ENCODE measurements at regions not wholly inside any gene's neighbourhood (a gene's known extent, or its start where the extent isn't known, plus 50 kb on each side); places are given as distances from the start of the nearest gene placed in this dataset.

GRCh38 chr2:120476141-120476540 lies 130.2 kb downstream of the INHBB start:
- TF ChIP-seq TAF1 (IDR thresholded peaks at IDR 0.05; ENCODE audit: borderline replicate concordance, insufficient read depth, low read length), result no peak
- TF ChIP-seq POLR2AphosphoS5 (IDR thresholded peaks at IDR 0.05; ENCODE audit: low read depth, low read length), result no peak
- TF ChIP-seq REST (IDR thresholded peaks at IDR 0.05; ENCODE audit: insufficient read depth in 1 of 2, low read depth in 2 of 2, low read length in 2 of 2), result no peak
- no peak for TF ChIP-seq SIN3A (IDR thresholded peaks at IDR 0.05; ENCODE audit: borderline replicate concordance, insufficient read depth, low read length)
- no peak for TF ChIP-seq FOXP2 (optimal IDR thresholded peaks at IDR 0.05; ENCODE audit: borderline replicate concordance, extremely low read depth, extremely low read length, insufficient read depth)

- TF ChIP-seq FOXP2 (optimal IDR thresholded peaks at IDR 0.05; ENCODE audit: borderline replicate concordance, extremely low read depth, extremely low read length, insufficient read depth) (no peak), SIN3A (IDR thresholded peaks at IDR 0.05; ENCODE audit: borderline replicate concordance, insufficient read depth, low read length) (no peak), REST (IDR thresholded peaks at IDR 0.05; ENCODE audit: insufficient read depth in 1 of 2, low read depth in 2 of 2, low read length in 2 of 2) (no peak), POLR2AphosphoS5 (IDR thresholded peaks at IDR 0.05; ENCODE audit: low read depth, low read length) (no peak), TAF1 (IDR thresholded peaks at IDR 0.05; ENCODE audit: borderline replicate concordance, insufficient read depth, low read length) (no peak)
Observed at GRCh38 chr2:120477198-120477597, 131.3 kb downstream of the INHBB start.

- TF ChIP-seq POLR2AphosphoS5 (IDR thresholded peaks at IDR 0.05; ENCODE audit: low read depth, low read length) (no peak), REST (IDR thresholded peaks at IDR 0.05; ENCODE audit: insufficient read depth in 1 of 2, low read depth in 2 of 2, low read length in 2 of 2) (no peak), SIN3A (IDR thresholded peaks at IDR 0.05; ENCODE audit: borderline replicate concordance, insufficient read depth, low read length) (no peak), FOXP2 (optimal IDR thresholded peaks at IDR 0.05; ENCODE audit: borderline replicate concordance, extremely low read depth, extremely low read length, insufficient read depth) (no peak), TAF1 (IDR thresholded peaks at IDR 0.05; ENCODE audit: borderline replicate concordance, insufficient read depth, low read length) (no peak)
Observed at GRCh38 chr2:120477831-120478481, 132.0 kb downstream of the INHBB start.

GRCh38 chr2:120480346-120480902 lies 134.5 kb downstream of the INHBB start:
- no peak for TF ChIP-seq TAF1 (IDR thresholded peaks at IDR 0.05; ENCODE audit: borderline replicate concordance, insufficient read depth, low read length)
- no peak for TF ChIP-seq POLR2AphosphoS5 (IDR thresholded peaks at IDR 0.05; ENCODE audit: low read depth, low read length)
- TF ChIP-seq REST (IDR thresholded peaks at IDR 0.05; ENCODE audit: insufficient read depth in 1 of 2, low read depth in 2 of 2, low read length in 2 of 2), result no peak
- TF ChIP-seq FOXP2 (optimal IDR thresholded peaks at IDR 0.05; ENCODE audit: borderline replicate concordance, extremely low read depth, extremely low read length, insufficient read depth), result no peak
- no peak for TF ChIP-seq SIN3A (IDR thresholded peaks at IDR 0.05; ENCODE audit: borderline replicate concordance, insufficient read depth, low read length)

All from PFSK-1 (cell line).